AG09309 (cell line): ENCODE measurements at regions not wholly inside any gene's neighbourhood (a gene's known extent, or its start where the extent isn't known, plus 50 kb on each side); places are given as distances from the start of the nearest gene placed in this dataset.

Experiments
- DNase-seq: peaks from one replicate; pipeline ENCODE4 v3.0.0-alpha.2; 2010; ENCODE audit warnings: low read depth
- H3K4me3 ChIP-seq: 2 replicates; pipeline ENCODE4 v1.5.1; 2011; ENCODE audit warnings: mild to moderate bottlenecking, low read depth, low read length, moderate library complexity; ENCODE audit not compliant: control insufficient read depth
- CTCF ChIP-seq: IDR thresholded peaks from 2 replicates; pipeline ENCODE4 v1.5.1; 2011; ENCODE audit warnings: mild to moderate bottlenecking, low read depth, low read length, inconsistent platforms; ENCODE audit not compliant: insufficient read depth, control insufficient read depth; ENCODE audit errors: missing control alignments

- no peak for DNase-seq
- TF ChIP-seq CTCF: no peak
- H3K4me3 ChIP-seq: no peak overlapping the region
Measured at GRCh38 chr2:183250472-183250871, 126.2 kb downstream of the NUP35 start.

- no peak overlapping the region for H3K4me3 ChIP-seq
- no peak for TF ChIP-seq CTCF
- DNase-seq: no peak
Measured at GRCh38 chr2:183253441-183254130, 129.3 kb downstream of the NUP35 start.

GRCh38 chr2:183255411-183255810 lies 131.2 kb downstream of the NUP35 start:
- TF ChIP-seq CTCF: no peak
- H3K4me3 ChIP-seq: no peak overlapping the region
- no peak for DNase-seq

GRCh38 chr2:183259921-183260320 lies 135.7 kb downstream of the NUP35 start:
- DNase-seq: no peak
- TF ChIP-seq CTCF: no peak
- no peak overlapping the region for H3K4me3 ChIP-seq

GRCh38 chr2:183260527-183260926 lies 136.3 kb downstream of the NUP35 start:
- TF ChIP-seq CTCF: no peak
- no peak for DNase-seq
- no peak overlapping the region for H3K4me3 ChIP-seq

- no peak for DNase-seq
- TF ChIP-seq CTCF: no peak
- no peak overlapping the region for H3K4me3 ChIP-seq
Measured at GRCh38 chr2:183264890-183265535, 140.8 kb downstream of the NUP35 start.
